Ureter (tissue), 1 donor: ENCODE measurements at regions not wholly inside any gene's neighbourhood (a gene's known extent, or its start where the extent isn't known, plus 50 kb on each side); places are given as distances from the start of the nearest gene placed in this dataset.
A peak's percentile ranks its signal among the peaks of the same experiment; 100 is the strongest.
"Not testable (repeated sequence)": the region's sequence is repeated elsewhere in the genome, so short reads cannot be mapped to it uniquely, and the experiment has no call there.

Experiments used
- DNase-seq: peaks from one replicate; pipeline ENCODE4 v3.0.0-alpha.2; 2020; ENCODE audit warnings: low spot score
- donor health status: DM: yes; HTN: yes; CAD: no.

GRCh38 chr2:188645986-188646385 lies 328.2 kb upstream of the COL3A1 start:
- no peak for DNase-seq

- DNase-seq, result no peak
These were observed 326.6 kb upstream of the COL3A1 start for GRCh38 chr2:188647430-188648070.

GRCh38 chr2:188659656-188660406 lies 314.3 kb upstream of the COL3A1 start:
- DNase-seq, result no peak

- no peak for DNase-seq
These were observed 310.9 kb upstream of the COL3A1 start for GRCh38 chr2:188663301-188663700.

DNA sequence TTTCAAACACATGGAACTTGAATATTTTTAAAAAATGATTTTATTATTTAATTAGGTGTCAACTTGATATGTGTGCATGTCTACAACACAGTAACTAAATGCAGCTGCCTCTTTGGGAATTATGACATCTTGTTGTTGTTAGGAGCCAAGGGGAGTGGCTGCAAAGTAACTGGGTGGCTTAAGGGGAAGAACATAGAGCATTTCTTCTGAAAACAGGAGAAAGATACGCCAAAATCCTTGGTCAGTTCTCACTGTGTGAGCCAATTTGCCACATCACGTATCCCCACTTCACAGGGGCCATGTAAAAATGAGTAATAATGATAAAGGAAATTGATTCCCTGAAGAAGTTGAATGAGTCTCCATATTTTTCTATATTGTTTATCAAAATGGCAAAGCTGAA lies 309.8 kb upstream of the COL3A1 start:
- no peak for DNase-seq

- DNase-seq, result no peak
These were observed 309.1 kb upstream of the COL3A1 start for GRCh38 chr2:188664951-188665595.

DNA sequence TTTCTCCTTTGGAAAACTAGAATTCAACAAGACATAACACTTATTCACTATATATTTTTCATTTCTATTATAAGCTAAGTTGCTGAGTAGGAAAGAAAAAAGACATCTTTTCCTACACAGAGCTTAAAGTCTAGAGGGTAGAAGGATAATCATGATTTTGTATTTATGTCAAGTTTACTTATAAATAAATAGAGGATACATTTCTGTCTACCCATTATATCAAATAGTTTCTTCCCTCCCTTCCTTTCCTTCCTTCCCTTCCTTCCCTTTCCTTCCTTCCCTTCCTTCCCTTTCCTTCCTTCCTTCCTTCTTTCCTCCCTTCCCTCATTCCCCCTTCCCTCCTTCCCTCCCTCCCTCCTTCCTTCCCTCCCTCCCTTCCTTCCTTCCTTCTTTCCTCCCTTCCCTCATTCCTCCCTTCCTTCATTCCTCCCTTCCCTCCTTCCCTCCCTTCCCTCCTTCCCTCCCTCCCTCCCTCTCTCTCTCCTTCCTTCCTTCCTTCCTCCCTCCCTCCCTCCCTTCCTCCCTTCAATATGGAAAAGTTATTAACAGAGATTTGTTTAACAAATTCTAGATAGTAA lies 308.4 kb upstream of the COL3A1 start:
- DNase-seq, result no peak

DNA sequence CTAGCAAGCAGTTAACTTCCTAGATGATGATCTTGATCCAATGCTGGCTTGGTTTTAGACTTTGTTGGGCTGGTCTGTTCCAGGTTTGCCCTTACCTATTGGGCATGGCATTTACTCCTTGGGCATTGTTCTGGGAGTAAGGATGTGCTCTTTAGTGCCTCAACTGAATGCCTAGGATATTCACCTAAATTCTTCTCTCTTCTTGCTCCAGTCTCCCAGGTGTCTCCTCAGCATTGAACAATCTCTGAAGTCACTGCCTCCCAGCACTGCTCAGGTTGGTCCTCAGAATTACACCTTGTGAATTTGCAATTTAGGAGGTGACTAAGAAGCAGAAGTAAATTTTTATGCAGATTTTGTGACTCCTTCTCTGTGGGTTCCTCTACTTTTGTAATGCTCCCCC lies 307.7 kb upstream of the COL3A1 start:
- DNase-seq, result no peak

DNA sequence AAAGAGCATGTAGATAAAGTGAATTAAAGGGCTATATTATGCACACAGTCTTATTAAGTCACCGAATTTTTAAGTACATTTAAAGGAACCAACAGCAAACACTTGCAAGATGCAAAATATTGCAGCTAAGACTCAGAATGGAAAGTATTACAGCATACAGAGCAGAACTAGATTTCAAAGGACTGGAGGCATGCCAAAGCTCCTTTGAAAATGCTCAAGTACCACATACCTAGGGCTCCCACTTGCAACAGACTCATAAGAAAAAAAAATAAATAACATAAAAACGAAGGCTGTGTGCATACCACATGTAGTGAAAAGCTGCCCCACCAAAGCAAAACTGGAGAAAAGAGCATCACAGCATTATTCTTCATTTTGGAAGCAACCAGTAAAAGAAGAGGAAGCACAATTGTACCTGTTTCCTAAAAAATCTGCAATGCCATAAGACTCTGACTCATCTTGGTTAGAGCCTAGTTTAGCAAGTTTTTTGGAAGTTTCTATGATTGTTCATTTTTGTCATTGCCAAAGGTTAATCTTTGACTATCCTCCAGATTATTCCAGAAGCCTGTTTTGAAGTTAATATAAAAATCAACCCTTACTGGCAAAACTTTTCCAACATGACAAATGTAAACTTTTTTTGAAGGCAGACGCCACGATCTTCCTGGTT lies 306.0 kb upstream of the COL3A1 start:
- DNase-seq, result no peak

- no peak for DNase-seq
These were observed 298.7 kb upstream of the COL3A1 start for GRCh38 chr2:188675391-188676009.

GRCh38 chr2:188676010-188676400 lies 298.2 kb upstream of the COL3A1 start:
- DNase-seq, result no peak

DNA sequence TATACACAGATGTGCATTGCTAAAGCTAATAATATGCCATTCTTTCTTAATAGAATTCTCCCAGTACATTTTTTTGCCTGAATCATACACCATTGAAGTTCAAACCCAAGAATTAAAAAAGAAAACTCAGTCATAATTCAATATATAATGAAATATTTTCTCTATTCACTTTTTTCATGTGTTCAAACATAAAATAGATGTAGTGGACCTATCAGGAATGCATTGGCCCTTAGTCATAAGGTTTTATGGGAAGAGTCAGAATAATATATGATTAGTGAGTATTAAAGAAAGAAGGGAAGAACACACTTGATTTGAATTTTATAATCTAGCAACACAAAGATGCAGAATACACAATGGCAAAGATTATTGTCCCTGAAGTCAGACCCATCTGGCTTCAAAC lies 297.0 kb upstream of the COL3A1 start:
- no peak for DNase-seq

- no peak for DNase-seq
These were observed 295.3 kb upstream of the COL3A1 start for GRCh38 chr2:188678882-188679281.

GRCh38 chr2:188682838-188683237 lies 291.3 kb upstream of the COL3A1 start:
- no peak for DNase-seq

DNA sequence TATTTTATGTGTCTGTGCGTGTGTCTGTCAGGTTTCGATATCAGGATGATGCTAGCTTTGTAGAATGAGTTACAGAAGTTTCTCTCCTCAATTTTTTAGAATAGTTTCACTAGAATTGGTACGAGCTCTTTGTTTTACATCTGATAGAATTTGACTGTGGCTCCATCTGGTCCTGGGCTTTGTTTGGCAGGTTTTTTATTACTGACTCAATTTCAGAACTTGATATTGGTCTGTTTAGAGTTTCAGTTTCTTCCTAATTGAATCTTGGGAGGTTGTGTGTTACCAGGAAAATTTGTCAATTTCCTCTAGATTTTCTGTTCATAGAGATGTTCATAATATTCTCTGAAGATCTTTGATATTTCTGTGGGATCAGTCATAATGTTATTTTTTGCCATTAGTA lies 289.4 kb upstream of the COL3A1 start:
- no peak for DNase-seq

DNA sequence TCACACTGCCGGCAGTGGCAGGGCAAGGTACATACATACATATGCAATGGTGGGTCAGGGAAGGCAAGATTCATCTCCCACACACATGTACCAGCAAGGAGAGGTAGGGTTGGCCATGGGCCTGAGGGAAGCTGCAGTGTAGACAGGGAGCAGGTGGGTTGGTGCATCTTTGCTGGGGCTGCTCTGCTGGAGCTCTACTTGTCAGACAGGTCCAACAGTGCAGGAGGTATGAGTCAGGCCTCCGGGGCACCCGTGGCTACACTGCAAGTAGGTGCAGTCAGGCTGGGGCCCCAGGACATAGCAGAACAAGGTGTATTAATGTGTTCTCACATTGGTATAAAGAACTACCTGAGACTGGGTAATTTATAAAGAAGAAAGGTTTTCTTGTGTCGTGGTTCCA lies 281.1 kb upstream of the COL3A1 start:
- DNase-seq, result peak; percentile 53

DNA sequence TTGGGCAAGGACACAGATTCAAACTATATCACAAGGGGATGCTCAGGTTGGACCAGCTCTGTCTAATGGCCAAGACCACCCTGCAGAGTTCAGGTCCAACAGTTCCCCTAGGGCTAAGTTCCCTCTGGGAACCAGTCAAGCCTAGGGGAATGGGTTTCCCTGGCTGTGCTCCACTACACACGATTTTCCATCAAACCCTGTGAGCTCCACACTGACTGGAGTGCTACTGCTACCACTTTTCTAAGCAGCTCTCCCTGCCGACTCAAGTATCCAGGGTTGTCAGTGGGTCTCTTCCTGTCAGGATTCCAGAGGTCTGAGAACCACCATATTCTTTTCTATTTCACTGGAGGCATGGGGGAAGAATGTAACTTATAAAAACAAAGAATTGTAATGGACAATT lies 280.4 kb upstream of the COL3A1 start:
- no peak for DNase-seq

DNA sequence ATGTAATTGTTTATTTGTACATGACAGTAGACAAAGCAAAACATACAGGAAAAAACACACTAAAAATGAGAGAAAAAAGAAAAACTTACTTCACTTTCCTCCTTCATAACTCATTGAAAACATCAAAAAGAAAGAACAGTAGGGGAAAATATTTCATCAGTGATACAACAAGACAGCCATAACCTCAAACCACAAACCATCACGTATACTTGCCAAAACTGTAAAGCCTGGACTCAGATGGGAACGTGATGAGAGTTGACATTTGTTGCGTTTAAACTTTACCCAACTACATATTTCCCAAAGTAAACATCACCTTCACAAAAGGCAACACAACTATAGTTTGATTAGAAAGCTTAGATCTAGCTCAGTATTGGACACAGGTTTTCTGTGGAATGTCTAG lies 278.2 kb upstream of the COL3A1 start:
- DNase-seq, result no peak

GRCh38 chr2:188698151-188698550 lies 276.0 kb upstream of the COL3A1 start:
- DNase-seq, result not testable (repeated sequence)

GRCh38 chr2:188701836-188702235 lies 272.3 kb upstream of the COL3A1 start:
- no peak for DNase-seq

DNA sequence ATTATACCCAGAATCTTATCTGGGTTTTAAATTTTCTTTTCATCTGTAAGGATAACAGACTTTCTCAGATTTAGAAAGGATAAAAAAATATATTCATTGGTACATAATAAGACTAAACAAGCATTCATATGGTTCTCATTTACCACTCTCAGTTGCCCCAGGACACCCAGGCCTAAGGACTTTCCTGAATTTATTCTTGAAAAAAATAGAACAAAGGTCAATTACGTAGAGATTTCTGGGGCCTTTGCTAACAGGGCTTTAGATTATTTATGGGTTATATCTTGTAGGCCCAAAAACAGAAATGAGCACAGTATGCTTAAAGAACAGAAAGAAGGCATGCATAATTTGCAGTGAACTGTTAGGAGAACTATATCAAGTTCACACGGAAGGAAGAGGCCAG lies 269.0 kb upstream of the COL3A1 start:
- no peak for DNase-seq

DNA sequence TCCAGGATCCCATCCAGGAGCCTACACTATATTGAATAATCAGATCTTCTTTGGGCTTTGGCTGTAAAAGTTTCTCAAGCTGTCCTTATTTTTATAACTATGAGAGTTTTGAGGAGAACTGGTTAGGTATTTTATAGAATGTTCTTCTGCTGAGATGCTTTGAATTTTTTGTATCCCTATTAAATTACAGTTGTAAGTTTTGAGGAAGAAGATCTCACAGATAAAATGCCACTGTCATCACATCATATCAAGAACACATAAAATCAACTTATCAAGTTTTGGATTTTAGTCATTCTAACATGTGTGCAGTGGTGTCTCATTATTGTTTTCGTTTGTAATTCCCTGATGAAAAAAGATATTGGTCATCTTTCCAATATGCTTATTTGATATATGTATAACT lies 260.2 kb upstream of the COL3A1 start:
- DNase-seq, result no peak
